Memory B cell (primary cell): ENCODE measurements at regions not wholly inside any gene's neighbourhood (a gene's known extent, or its start where the extent isn't known, plus 50 kb on each side); places are given as distances from the start of the nearest gene placed in this dataset.
"Not testable (repeated sequence)": the region's sequence is repeated elsewhere in the genome, so short reads cannot be mapped to it uniquely, and the experiment has no call there.

Experiments
- ATAC-seq: fragments of 150-1000 bp; cut with Tn5 transposase; 2 replicates; pipeline ENCODE4 v1.10.0; 2021; ENCODE audit warnings: low read depth, mild to moderate bottlenecking, moderate library complexity
- DNase-seq, 2 donors: peaks; one replicate each; pipeline ENCODE4 v3.0.0; 2022; ENCODE audit warnings: low spot score in 2 of 2
- H3K27ac Mint-ChIP-seq: one replicate; pipeline ENCODE4 v1.8.0; 2022; ENCODE audit warnings: mild to moderate bottlenecking, moderate library complexity, mixed read lengths
- H3K27me3 Mint-ChIP-seq: one replicate; pipeline ENCODE4 v1.8.0; 2022; ENCODE audit warnings: mixed read lengths
- H3K36me3 Mint-ChIP-seq: one replicate; pipeline ENCODE4 v1.8.0; 2022; ENCODE audit warnings: mild to moderate bottlenecking, mixed read lengths
- H3K4me1 Mint-ChIP-seq: one replicate; pipeline ENCODE4 v1.8.0; 2022; ENCODE audit warnings: mixed read lengths
- H3K4me3 Mint-ChIP-seq: one replicate; pipeline ENCODE4 v1.8.0; 2022; ENCODE audit warnings: mild to moderate bottlenecking, moderate library complexity, mixed read lengths
- H3K9me3 Mint-ChIP-seq: one replicate; pipeline ENCODE4 v1.8.0; 2022; ENCODE audit warnings: mixed read lengths

DNA sequence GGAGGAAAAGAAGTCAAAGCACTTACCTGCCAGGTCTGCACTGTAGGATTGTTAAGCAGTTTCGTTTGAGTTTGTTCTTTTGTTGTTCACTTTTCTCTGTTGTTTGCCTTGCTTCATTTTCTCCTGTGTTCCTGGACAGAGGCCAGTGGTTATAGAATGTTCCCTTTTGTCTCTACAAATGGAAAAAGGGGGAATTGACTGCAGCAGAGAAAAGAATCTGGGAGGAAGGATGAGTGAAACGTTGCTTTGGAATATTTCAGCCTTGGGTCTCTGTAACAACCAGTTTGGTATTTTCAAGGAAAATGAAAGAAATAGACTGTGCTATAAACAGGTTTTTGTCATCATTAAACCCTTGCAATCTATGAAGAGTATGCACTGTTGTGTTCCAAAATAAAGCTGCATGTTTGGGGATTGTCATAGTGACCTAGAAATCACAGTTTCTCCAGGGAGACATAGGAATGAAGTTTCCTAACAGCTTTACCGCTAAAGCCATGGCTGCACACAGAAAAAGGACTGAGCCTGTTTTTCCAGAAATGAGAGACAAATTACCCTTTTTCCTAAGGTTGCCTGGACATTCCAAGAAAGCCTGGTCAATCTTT, 60.8 kb upstream of the HABP2 start:
- H3K36me3 Mint-ChIP-seq = no peaks in the 10 kb centered on the region
- DNase-seq (no peak), ATAC-seq (no peak)
- H3K4me1 Mint-ChIP-seq = no peaks in the 10 kb centered on the region
- H3K27me3 Mint-ChIP-seq = peaks cover 5% of the 10 kb centered on the region
- no peak overlapping the region for H3K4me3 Mint-ChIP-seq
- no peaks in the 10 kb centered on the region for H3K9me3 Mint-ChIP-seq
- H3K27ac Mint-ChIP-seq = no peak overlapping the region

DNA sequence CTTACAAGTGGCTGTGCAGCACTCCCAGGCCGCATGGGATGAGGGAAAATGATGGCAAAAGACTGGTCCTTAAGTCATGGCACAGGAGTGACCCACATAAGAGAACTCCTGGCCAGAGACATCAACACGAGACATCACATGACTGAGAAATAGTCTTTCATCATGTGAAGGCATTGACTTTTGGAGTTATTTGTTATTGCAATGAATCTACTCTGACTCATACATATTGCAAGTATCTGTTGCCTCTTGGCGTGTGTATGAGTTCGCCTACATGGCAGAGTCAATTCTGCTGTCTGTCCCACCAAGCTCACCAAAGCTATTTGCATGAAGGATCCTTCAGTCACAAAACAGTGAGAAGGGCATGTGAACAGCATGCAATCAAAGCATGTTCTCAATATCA, 59.7 kb upstream of the HABP2 start:
- H3K9me3 Mint-ChIP-seq = no peaks in the 10 kb centered on the region
- H3K4me3 Mint-ChIP-seq = no peak overlapping the region
- H3K36me3 Mint-ChIP-seq = no peaks in the 10 kb centered on the region
- no peak for DNase-seq
- no peaks in the 10 kb centered on the region for H3K4me1 Mint-ChIP-seq
- H3K27me3 Mint-ChIP-seq = peaks cover 5% of the 10 kb centered on the region
- H3K27ac Mint-ChIP-seq = no peak overlapping the region
- ATAC-seq = no peak

DNA sequence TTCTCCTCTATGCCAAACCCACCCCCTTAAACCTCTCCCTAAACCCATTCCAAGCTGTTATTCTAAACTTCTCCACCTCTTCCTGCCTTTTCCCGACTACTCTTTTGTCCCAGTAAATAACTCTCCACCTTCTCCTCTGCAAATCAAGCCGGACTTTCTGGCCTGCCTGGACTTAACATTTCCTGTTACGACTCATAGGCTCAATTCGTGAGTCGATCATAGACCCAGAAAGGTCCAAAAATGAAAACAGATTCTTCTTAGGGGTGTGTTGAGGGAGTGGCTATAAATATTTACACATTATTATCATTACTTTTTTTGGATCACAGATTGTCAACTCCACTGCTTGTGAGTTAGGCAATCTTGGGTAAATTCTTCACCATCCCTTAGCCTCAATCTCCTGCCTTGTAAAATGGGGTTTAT, 59.0 kb upstream of the HABP2 start:
- no peak for ATAC-seq
- no peak overlapping the region for H3K27ac Mint-ChIP-seq
- no peaks in the 10 kb centered on the region for H3K36me3 Mint-ChIP-seq
- peaks cover 5% of the 10 kb centered on the region for H3K27me3 Mint-ChIP-seq
- no peaks in the 10 kb centered on the region for H3K4me1 Mint-ChIP-seq
- no peaks in the 10 kb centered on the region for H3K9me3 Mint-ChIP-seq
- no peak for DNase-seq
- H3K4me3 Mint-ChIP-seq = no peak overlapping the region

DNA sequence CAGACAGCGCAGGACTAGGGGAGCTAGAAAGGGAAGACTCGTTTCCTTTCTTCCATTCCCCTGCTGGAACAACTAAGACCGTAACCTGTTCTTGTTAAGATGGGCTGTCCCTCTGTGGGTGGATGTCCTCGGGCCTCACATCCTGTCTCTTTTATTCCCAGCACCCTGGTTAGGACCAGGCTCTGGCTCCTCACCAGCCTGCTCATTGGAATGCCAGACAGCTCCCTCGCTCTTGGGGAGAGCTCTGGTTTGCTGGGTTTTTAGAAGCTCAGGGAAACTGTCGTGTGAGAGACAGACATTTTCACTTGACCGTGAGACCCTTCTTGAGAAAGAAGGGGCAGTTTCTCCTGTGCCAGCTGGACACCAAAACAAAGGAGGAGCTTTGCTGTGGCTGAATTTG, 58.1 kb upstream of the HABP2 start:
- no peak for DNase-seq
- no peaks in the 10 kb centered on the region for H3K9me3 Mint-ChIP-seq
- H3K27me3 Mint-ChIP-seq = peaks cover 5% of the 10 kb centered on the region
- H3K4me3 Mint-ChIP-seq = no peak overlapping the region
- no peaks in the 10 kb centered on the region for H3K4me1 Mint-ChIP-seq
- H3K27ac Mint-ChIP-seq = no peak overlapping the region
- ATAC-seq = no peak
- no peaks in the 10 kb centered on the region for H3K36me3 Mint-ChIP-seq

DNA sequence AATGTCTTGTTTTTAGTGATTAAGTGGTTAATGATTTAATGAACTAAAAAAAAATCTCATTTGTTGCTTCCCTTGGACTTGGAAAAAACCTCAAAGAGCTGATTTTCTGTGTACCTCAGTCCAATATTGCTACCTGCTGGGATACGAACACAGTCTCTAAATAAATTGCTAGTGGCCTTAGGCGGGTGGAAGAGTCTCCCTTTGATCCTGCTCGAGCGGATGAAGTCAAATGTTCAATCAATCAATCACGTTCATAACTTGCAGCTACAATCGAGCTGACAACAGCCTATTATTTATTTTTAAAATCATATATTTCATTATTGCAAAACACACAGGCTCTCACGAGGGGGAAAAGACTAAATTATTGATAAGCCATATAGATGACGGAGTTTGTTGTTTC, 57.3 kb upstream of the HABP2 start:
- Mint-ChIP-seq H3K36me3 (no peaks in the 10 kb centered on the region), H3K27me3 (peaks cover 7% of the 10 kb centered on the region), H3K4me3 (no peak overlapping the region), H3K9me3 (no peaks in the 10 kb centered on the region), H3K4me1 (no peaks in the 10 kb centered on the region), H3K27ac (no peak overlapping the region)
- ATAC-seq = no peak
- no peak for DNase-seq

DNA sequence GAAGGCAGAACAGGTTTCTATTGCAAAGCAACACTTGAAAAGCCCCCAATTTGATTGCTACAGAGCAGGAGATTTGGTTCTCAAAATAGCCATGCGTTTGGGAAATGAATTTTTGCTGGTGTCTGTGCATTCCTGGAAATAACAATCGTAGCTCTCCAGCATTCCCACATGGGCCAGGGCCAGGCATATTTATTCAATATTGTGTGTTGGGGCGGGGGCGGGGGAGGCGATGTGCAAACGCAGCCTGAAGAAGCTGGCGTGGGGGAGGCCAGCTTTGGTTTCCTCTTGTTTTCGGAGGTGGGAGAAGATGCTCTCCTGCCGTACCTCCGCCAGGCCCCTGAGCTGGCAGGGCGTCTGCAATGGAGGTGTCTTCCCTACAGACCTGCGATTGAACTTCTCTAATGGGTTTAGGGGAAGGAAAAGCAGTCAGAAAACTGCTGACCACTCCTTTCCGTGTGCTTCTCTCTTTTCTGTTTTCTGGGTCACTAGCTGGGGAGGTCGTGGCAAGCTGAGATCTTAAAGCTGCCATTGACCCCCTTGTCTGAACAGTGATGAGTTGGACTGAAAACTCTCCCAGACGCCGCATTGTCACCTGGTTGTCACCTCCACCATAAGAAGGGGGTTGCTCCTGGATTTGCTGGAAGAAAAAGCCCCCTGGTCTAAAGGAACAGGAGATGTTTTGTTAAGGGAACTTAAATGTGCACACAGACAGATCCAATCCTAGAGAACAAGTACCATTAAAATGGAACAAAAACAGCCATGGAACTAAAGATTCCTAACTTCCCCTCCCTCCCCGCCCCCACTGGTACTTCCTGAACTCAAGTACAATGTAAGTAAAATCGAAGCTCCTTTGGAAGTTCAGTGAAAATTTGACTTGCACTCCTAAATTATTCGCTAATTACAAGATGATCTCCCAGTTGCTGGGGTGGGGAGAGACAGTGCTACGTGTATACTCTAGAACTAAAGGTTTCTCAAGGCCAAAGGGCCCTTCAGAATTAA, 56.4 kb upstream of the HABP2 start:
- no peak overlapping the region for H3K4me3 Mint-ChIP-seq
- no peaks in the 10 kb centered on the region for H3K36me3 Mint-ChIP-seq
- H3K4me1 Mint-ChIP-seq = no peaks in the 10 kb centered on the region
- no peak overlapping the region for H3K27ac Mint-ChIP-seq
- no peaks in the 10 kb centered on the region for H3K9me3 Mint-ChIP-seq
- peaks cover 7% of the 10 kb centered on the region for H3K27me3 Mint-ChIP-seq
- no peak for DNase-seq
- ATAC-seq = no peak

DNA sequence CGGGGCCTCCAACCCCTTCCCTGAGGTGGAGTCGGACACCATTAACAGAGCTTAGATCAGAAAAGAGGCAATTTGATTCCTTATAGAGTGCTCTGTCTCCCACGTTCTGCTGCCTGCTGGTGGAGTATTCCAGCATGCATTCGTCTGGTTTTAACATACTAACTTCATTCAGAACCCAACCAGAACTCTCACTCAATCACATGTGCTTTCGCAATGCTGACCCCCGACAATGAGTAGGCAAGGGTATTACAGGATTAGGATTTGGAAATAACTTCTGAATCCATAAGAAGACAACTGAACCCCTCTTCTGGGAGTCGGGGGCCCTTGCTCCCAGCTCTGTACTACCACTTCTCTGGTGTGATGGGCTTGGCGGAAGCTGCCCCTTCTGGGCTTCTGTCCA, 55.7 kb upstream of the HABP2 start:
- no peak for ATAC-seq
- H3K36me3 Mint-ChIP-seq = no peaks in the 10 kb centered on the region
- no peak overlapping the region for H3K4me3 Mint-ChIP-seq
- peaks cover 7% of the 10 kb centered on the region for H3K27me3 Mint-ChIP-seq
- no peak for DNase-seq
- H3K27ac Mint-ChIP-seq = no peak overlapping the region
- H3K4me1 Mint-ChIP-seq = no peaks in the 10 kb centered on the region
- no peaks in the 10 kb centered on the region for H3K9me3 Mint-ChIP-seq

DNA sequence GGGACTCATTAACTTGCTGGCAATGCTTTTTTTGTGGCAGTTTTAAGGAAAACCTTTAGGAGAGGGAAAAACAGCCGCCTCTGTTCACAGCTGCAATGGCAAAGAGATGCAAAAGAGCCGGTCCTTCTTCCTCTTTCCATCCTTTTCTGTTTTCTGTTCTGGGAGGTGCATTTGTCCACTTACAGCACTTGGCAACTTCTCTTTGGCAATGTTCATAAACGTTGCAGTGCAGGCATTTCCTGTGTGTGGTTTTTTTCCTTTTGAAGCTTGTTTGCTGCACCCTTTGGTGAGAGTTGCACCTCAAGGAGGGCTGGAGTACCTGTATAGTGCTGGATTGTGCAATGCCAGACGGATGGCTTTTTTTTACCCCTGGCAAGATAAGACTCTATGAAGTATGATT, 53.9 kb upstream of the HABP2 start:
- ATAC-seq (no peak), DNase-seq (no peak)
- Mint-ChIP-seq H3K36me3 (no peaks in the 10 kb centered on the region), H3K4me3 (no peak overlapping the region), H3K27ac (no peak overlapping the region), H3K9me3 (no peaks in the 10 kb centered on the region), H3K27me3 (peaks cover 5% of the 10 kb centered on the region), H3K4me1 (no peaks in the 10 kb centered on the region)

DNA sequence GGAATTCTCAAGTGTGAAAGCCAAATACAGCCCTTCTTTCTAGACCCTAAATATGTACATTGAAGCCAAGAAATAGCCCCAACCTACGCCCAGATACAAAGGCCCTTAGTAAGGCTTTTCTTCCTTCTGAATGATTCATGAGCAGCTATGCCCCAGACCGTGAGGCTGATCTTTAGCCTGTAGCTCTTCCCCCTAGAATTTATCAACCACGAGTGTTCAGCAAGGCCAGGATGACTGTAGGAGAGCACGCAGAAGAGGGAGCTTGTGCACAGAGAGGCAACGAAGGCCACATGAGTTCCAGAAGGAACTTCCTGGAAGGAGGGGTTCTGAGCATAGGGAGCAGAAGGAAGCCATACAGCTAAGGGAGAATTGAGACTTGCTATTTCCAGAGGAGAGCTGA, 53.0 kb upstream of the HABP2 start:
- Mint-ChIP-seq H3K4me1 (no peaks in the 10 kb centered on the region), H3K9me3 (no peaks in the 10 kb centered on the region), H3K4me3 (no peak overlapping the region), H3K27me3 (peaks cover 5% of the 10 kb centered on the region), H3K27ac (no peak overlapping the region), H3K36me3 (no peaks in the 10 kb centered on the region)
- no peak for DNase-seq
- no peak for ATAC-seq

DNA sequence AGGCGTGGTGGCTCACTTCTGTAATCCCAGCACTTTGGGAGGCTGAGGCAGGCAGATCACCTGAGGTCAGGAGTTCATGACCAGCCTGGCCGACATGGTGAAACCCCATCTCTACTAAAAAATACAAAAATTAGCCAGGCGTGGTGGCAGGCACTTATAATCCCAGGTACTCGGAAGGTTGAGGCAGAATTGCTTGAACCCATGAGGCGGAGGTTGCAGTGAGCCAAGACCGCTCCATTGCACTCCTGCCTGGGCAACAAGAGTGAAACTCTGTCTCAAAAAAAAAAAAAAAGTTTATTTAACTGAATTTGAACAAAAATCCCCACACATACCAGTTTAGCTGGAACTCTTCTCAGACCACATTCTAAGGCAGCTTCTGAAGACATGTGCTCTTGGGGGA, 51.8 kb upstream of the HABP2 start:
- not testable (repeated sequence) for H3K4me3 Mint-ChIP-seq, H3K27ac Mint-ChIP-seq, ATAC-seq

More for the DNA sequence above, 51.8 kb upstream of the HABP2 start:
- H3K4me1 Mint-ChIP-seq, H3K36me3 Mint-ChIP-seq, DNase-seq, H3K9me3 Mint-ChIP-seq, H3K27me3 Mint-ChIP-seq: not testable (repeated sequence)
